ENCODE measurements at regions not wholly inside any gene's neighbourhood (a gene's known extent, or its start where the extent isn't known, plus 50 kb on each side); places are given as distances from the start of the nearest gene placed in this dataset.
A peak's percentile ranks its signal among the peaks of the same experiment; 100 is the strongest.

- peak; percentile 85 for DNase-seq (ENCODE audit: low read depth, low spot score)
Measured at GRCh38 chr4:133000012-133000411, 149.1 kb upstream of the PCDH10 start.

GRCh38 chr4:133003169-133003568 lies 145.9 kb upstream of the PCDH10 start:
- DNase-seq (ENCODE audit: low read depth, low spot score) = no peak

DNA sequence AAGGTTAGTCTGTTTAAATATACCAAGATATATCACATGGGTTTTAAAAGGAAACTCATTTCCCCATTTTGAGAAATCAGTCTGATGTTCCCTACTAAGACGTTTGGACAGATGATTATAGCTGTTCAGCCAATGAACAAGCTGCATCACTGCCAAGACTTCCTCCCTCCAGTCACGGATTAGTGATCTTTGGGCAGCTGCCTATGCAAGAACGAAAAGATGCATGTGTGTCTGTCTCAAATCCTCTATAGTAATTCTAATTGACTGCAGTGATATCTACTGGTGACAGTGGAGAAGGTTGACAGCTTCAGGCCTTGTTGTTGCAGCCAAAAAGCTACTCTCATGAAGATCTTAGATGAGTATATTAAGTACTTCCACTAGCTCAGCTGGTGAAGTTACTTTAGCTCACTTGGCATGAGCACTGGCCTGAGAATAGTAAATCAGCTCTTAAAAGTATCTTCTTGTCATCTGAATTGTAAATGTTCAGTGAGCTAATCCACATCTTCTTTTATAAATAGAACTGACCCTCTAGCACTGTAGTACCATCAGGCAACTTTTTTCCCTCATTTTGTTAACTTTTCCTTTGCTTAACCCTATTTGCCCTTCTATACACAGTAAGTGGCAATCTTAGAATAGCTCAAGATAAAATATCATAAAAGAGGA lies 134.5 kb upstream of the PCDH10 start:
- DNase-seq (ENCODE audit: low read depth, low spot score) = no peak

DNA sequence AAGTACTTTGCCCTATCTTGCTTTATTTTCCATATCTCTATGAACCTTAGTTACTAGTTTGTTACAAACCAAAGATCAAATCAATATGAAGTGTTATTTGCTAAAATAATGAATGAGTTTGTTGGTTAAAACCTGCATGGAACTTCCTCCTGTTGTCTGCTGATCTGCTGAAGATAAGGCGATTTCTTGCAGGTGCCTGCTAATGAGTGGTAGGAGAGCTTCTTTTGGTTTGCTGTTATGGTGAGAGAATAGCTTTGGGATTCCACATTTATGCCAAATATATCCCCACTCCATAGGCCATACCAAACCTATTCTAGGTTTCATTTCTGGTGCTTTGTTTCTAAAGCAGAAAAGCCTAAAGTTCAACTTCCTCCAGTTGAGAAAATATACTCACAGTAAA lies 103.8 kb upstream of the PCDH10 start:
- no peak for DNase-seq (ENCODE audit: low read depth, low spot score)

DNA sequence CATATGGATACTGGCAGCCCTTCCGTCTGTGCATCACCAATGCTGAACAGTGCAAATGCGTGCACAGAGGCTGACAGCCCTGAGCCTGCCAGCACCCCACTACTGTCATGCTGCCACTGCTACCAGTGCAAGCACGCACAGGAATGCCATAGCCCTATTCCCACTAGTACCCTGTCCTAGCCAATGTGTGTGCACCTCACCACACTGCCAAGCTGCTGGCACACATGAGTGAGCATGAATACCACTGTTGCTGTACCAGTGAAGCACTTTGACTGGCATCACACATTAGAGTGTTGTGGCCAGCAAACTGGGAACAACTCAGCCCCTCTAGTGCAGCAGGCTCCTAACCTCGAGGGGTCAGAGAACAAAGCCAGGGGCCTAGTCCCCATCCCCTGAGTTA lies 102.9 kb upstream of the PCDH10 start:
- no peak for DNase-seq (ENCODE audit: low read depth, low spot score)

GRCh38 chr4:133058701-133059100 lies 90.4 kb upstream of the PCDH10 start:
- no peak for DNase-seq (ENCODE audit: low read depth, low spot score)

GRCh38 chr4:133059117-133059516 lies 90.0 kb upstream of the PCDH10 start:
- DNase-seq (ENCODE audit: low read depth, low spot score) = no peak

DNA sequence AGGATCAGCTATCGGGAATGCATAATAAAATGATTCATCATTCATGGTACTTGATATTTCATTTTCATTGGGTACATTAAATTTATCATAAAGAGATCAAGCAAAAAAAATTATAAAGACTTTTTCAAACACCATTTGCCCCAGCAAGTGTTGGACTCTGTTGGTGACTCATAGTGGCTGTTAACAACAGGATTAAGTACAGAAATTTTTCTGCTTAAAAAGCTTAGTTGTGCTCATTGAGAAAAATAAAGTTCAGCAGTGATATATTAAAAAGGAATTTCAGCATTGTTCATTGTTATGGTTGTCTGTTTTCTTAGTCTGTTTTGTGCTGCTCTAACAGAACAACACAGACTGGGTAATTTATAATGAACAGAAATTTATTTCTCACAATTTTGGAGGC lies 86.2 kb upstream of the PCDH10 start:
- no peak for DNase-seq (ENCODE audit: low read depth, low spot score)

DNA sequence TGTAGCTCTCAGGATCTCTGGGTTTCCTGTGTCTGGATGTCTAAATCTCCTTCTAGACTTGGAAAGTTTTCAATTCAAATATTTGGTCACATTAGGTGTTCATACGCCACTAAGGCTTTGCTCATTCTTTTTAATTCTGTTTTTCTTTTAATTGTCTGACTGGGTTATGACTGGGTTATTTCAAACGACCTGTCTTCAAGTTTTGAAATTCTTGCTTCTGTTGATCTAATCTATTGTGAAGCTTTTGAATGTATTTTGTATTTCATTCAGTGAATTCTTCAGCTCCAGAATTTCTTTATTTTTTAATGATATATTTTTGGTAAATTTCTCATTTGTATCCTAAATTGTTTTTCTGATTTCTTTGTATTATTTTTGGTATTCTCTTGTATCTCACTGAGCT lies 81.0 kb upstream of the PCDH10 start:
- no peak for DNase-seq (ENCODE audit: low read depth, low spot score)

- no peak for DNase-seq (ENCODE audit: low read depth, low spot score)
Measured at GRCh38 chr4:133081246-133081645, 67.8 kb upstream of the PCDH10 start.

- no peak for DNase-seq (ENCODE audit: low read depth, low spot score)
Measured at GRCh38 chr4:133084421-133084820, 64.7 kb upstream of the PCDH10 start.

DNA sequence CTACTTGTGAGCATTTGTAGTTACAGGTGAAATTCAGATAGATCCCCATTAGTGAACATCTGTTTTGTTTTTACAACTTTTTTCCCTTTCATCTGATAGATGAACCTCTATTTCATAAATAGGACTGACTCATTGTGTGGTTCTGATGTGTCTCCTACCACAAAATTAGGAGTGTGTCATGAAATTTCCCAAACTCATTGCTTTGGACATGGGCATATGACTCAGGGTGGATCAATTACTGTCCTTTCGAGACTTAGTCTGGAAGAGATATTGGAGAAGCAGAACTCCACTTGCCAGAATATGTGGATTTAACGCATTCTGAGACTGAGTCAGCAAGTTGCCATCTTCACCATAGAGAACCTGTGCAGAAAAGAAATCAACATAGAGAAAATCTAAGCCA lies 53.5 kb upstream of the PCDH10 start:
- DNase-seq (ENCODE audit: low read depth, low spot score) = no peak

DNA sequence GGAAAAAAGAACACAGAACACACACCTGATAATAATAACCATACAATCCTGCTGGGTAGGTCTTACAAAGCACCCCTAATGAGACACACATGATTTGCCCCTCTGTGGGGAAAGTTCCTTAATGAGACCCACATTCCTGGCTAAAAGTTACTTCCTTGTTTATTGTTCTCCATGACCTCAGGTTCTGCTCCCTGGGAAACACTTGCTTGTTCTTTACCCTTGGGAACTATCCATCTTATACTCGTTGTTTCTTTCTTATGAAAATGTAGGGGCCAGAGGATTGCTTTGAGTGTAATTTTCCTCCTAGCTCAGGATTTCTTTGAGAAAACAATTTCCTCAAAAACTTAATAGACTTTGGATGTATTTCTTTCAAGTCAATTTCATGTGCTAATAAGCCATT lies 52.1 kb upstream of the PCDH10 start:
- DNase-seq (ENCODE audit: low read depth, low spot score) = peak; percentile 19
